ENCODE measurements at regions not wholly inside any gene's neighbourhood (a gene's known extent, or its start where the extent isn't known, plus 50 kb on each side); places are given as distances from the start of the nearest gene placed in this dataset.
"Not testable (repeated sequence)": the region's sequence is repeated elsewhere in the genome, so short reads cannot be mapped to it uniquely, and the experiment has no call there.

- not testable (repeated sequence) for DNase-seq
Observed at GRCh38 chr14:85023866-85024265, 506.1 kb upstream of the FLRT2 start.

GRCh38 chr14:85024931-85025330 lies 505.0 kb upstream of the FLRT2 start:
- DNase-seq = no peak

GRCh38 chr14:85027681-85028370 lies 502.1 kb upstream of the FLRT2 start:
- DNase-seq = no peak

- no peak for DNase-seq
Observed at GRCh38 chr14:85037411-85037810, 492.5 kb upstream of the FLRT2 start.

GRCh38 chr14:85038526-85039352 lies 491.2 kb upstream of the FLRT2 start:
- DNase-seq = no peak

GRCh38 chr14:85039353-85039626 lies 490.7 kb upstream of the FLRT2 start:
- DNase-seq = no peak

- DNase-seq = no peak
Observed at GRCh38 chr14:85040046-85040685, 489.8 kb upstream of the FLRT2 start.

- DNase-seq = no peak
Observed at GRCh38 chr14:85041618-85042017, 488.3 kb upstream of the FLRT2 start.

- no peak for DNase-seq
Observed at GRCh38 chr14:85042301-85042700, 487.6 kb upstream of the FLRT2 start.

GRCh38 chr14:85050180-85050579 lies 479.8 kb upstream of the FLRT2 start:
- DNase-seq = no peak

- DNase-seq = no peak
Observed at GRCh38 chr14:85052646-85053045, 477.3 kb upstream of the FLRT2 start.

- DNase-seq = no peak
Observed at GRCh38 chr14:85054178-85054577, 475.8 kb upstream of the FLRT2 start.

GRCh38 chr14:85056267-85056666 lies 473.7 kb upstream of the FLRT2 start:
- DNase-seq = no peak

GRCh38 chr14:85057221-85057620 lies 472.7 kb upstream of the FLRT2 start:
- DNase-seq = no peak

- DNase-seq = no peak
Observed at GRCh38 chr14:85058150-85058549, 471.8 kb upstream of the FLRT2 start.

- no peak for DNase-seq
Observed at GRCh38 chr14:85060121-85060520, 469.8 kb upstream of the FLRT2 start.

GRCh38 chr14:85061256-85061655 lies 468.7 kb upstream of the FLRT2 start:
- DNase-seq = no peak

- DNase-seq = no peak
Observed at GRCh38 chr14:85063747-85064146, 466.2 kb upstream of the FLRT2 start.

GRCh38 chr14:85071447-85071846 lies 458.5 kb upstream of the FLRT2 start:
- DNase-seq = no peak

- no peak for DNase-seq
Observed at GRCh38 chr14:85074955-85075354, 455.0 kb upstream of the FLRT2 start.

GRCh38 chr14:85075694-85076476 lies 454.1 kb upstream of the FLRT2 start:
- DNase-seq = no peak

- DNase-seq = not testable (repeated sequence)
Observed at GRCh38 chr14:85077716-85078115, 452.2 kb upstream of the FLRT2 start.

Data from activated effector memory CD4-positive, alpha-beta T cell treated with anti-CD3 and anti-CD28 coated beads, Interleukin-2, amount 50 U/mL, for 16 hours (primary cell).